Activated naive CD4-positive, alpha-beta T cell treated with anti-CD3 and anti-CD28 coated beads, Interleukin-2, amount 50 U/mL, for 72 hours (primary cell): ENCODE measurements at regions not wholly inside any gene's neighbourhood (a gene's known extent, or its start where the extent isn't known, plus 50 kb on each side); places are given as distances from the start of the nearest gene placed in this dataset.

Source experiments
- ATAC-seq, 2 donors: fragments of 150-1000 bp; cut with Tn5 transposase; 2 replicates each; pipeline ENCODE4 v1.10.0; 2021; ENCODE audit warnings: mild to moderate bottlenecking in 2 of 2, moderate library complexity in 2 of 2
- DNase-seq, 2 donors: peaks; one replicate each; pipeline ENCODE4 v3.0.0; 2021 to 2022; ENCODE audit warnings: low spot score in 2 of 2
- H3K27ac Mint-ChIP-seq, 2 donors: one replicate each; pipeline ENCODE4 v1.8.0; 2022; ENCODE audit warnings: mild to moderate bottlenecking in 2 of 2, mixed read lengths in 2 of 2
- H3K36me3 Mint-ChIP-seq, 2 donors: one replicate each; pipeline ENCODE4 v1.8.0; 2022; ENCODE audit warnings: mixed read lengths in 2 of 2
- H3K9me3 Mint-ChIP-seq, 2 donors: one replicate each; pipeline ENCODE4 v1.8.0; 2022; ENCODE audit warnings: mixed read lengths in 2 of 2

- DNase-seq, result no peak
- H3K36me3 Mint-ChIP-seq, result no peaks in the 10 kb centered on the region
- H3K27ac Mint-ChIP-seq, result no peak overlapping the region
- H3K9me3 Mint-ChIP-seq, result no peaks in the 10 kb centered on the region
- ATAC-seq, result no peak
These were observed 562.0 kb upstream of the GOT2 start for GRCh38 chr16:59295993-59296736.

DNA sequence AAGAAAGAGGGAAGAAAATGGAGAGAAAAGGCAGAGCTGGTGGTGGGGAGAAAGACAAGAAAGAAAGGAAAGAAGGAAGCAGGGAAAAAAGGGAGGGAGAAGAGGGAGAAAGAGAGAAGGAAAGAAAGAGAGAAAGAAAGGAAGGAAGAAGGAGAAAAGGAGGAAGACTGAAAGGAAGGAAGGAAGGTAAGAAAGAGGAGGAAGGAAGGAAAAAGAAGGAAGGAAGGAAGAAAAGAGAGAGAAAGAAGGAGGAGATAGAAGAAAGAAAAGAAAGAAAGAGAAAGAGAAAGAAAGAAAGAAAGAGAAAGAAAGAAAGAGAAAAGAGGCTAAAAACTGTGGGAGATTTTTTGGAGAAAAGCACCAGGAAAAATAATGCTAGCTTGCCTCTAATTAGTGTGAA is 561.4 kb upstream of the GOT2 start:
- ATAC-seq, result no peak
- no peaks in the 10 kb centered on the region for H3K36me3 Mint-ChIP-seq

DNA sequence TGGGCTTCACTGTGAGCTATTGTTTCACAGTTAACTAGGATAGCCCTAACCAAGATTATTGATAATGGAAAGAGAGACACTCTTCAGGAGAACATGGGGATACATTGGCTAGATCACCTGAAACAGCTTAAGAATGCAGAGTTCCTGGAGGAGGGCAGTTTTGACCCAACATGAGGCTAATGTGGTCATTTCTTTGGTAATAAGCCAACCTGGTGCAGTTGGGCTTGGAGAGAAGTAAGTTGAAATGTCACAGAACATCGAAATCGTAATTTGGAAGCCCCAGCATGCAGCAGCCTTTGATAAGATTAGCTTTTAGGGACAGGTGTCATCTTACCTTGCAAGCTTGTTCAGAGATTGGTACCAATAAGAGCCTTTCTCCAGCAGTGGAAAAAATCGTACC is 556.6 kb upstream of the GOT2 start:
- no peaks in the 10 kb centered on the region for H3K36me3 Mint-ChIP-seq
- peaks cover 0 to 4% of the 10 kb centered on the region in 2 donors for H3K9me3 Mint-ChIP-seq
- DNase-seq, result no peak
- no peak for ATAC-seq
- H3K27ac Mint-ChIP-seq, result no peak overlapping the region

More for the DNA sequence above, 561.4 kb upstream of the GOT2 start:
- no peaks in the 10 kb centered on the region for H3K9me3 Mint-ChIP-seq
- H3K27ac Mint-ChIP-seq, result no peak overlapping the region
- no peak for DNase-seq

DNA sequence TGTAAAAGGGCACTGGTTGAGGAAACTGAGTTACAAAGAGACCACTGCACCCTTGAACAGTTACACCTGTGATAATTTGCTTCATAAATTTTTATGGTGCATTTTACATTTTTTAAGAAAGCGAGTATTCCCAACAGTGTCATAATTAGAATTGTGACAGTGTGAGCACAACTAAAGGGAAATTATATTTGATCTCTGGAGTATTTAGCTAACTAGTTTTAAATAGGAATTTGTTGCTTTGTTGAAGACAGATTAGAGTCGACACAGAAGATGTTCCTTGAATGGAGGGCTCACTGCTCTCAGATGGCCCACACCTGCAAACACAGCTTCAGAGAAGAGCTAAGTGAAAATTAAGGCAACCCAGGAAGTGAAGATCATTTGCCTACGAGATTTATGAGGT is 555.0 kb upstream of the GOT2 start:
- ATAC-seq, result no peak
- DNase-seq, result no peak
- Mint-ChIP-seq H3K9me3 (peaks cover 9 to 14% of the 10 kb centered on the region in 2 donors), H3K27ac (no peak overlapping the region), H3K36me3 (peaks cover under 1 to 6% of the 10 kb centered on the region in 2 donors)

DNA sequence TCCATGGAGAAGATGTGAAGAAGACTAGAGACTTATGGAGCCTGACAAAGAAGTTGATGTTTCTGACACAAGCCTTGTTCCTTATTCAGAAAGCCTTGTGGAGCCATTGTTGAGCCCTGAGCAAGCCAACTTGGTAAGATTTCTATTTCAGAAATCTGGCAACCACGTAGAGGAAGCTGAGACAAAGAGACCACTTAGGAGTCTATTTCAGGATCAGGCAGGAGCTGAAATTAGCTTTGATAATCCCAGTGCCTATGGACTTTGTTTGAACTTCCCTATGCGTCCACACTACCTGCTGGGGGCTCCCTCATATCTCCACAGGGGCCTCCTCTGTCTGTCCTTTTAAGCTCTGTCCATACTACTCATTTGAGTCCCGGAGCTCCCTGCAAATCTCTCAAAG is 540.0 kb upstream of the GOT2 start:
- no peaks in the 10 kb centered on the region for H3K36me3 Mint-ChIP-seq
- peaks cover 0 to 3% of the 10 kb centered on the region in 2 donors for H3K9me3 Mint-ChIP-seq
- DNase-seq (no peak), ATAC-seq (no peak)
- no peak overlapping the region for H3K27ac Mint-ChIP-seq

- Mint-ChIP-seq H3K27ac (no peak overlapping the region), H3K36me3 (no peaks in the 10 kb centered on the region), H3K9me3 (peaks cover 0 to 4% of the 10 kb centered on the region in 2 donors)
- ATAC-seq (no peak), DNase-seq (no peak)
These were observed 529.8 kb upstream of the GOT2 start for GRCh38 chr16:59263955-59264354.

DNA sequence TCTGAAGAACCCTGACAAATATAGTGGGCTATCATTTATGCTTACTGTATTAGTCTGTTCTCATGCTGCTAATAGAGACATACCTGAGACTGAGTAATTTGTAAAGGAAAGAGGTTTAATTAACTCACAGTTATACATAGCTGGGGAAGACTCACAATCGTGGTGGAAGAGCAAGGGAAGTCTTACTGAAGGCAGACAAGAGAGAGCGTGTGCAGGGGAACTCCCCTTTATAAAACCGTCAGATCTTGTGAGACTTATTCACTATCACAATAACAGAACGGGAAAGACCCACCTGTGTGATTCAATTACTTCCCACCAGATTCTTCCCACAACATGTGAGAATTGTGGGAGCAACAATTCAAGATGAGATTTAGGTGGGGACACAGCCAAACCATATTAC is 526.8 kb upstream of the GOT2 start:
- ATAC-seq (peak; percentile 68 to 84), DNase-seq (no peak)
- peaks cover 0 to 6% of the 10 kb centered on the region in 2 donors for H3K9me3 Mint-ChIP-seq
- H3K36me3 Mint-ChIP-seq, result no peaks in the 10 kb centered on the region
- peak overlapping the region; percentile 24 to 62 for H3K27ac Mint-ChIP-seq

GRCh38 chr16:59259950-59260319 is 525.8 kb upstream of the GOT2 start:
- ATAC-seq (peak; percentile 7 to 60), DNase-seq (no peak)
- H3K36me3 Mint-ChIP-seq, result no peaks in the 10 kb centered on the region
- H3K9me3 Mint-ChIP-seq, result peaks cover 0 to 6% of the 10 kb centered on the region in 2 donors
- H3K27ac Mint-ChIP-seq, result peak overlapping the region; percentile 24 to 65

DNA sequence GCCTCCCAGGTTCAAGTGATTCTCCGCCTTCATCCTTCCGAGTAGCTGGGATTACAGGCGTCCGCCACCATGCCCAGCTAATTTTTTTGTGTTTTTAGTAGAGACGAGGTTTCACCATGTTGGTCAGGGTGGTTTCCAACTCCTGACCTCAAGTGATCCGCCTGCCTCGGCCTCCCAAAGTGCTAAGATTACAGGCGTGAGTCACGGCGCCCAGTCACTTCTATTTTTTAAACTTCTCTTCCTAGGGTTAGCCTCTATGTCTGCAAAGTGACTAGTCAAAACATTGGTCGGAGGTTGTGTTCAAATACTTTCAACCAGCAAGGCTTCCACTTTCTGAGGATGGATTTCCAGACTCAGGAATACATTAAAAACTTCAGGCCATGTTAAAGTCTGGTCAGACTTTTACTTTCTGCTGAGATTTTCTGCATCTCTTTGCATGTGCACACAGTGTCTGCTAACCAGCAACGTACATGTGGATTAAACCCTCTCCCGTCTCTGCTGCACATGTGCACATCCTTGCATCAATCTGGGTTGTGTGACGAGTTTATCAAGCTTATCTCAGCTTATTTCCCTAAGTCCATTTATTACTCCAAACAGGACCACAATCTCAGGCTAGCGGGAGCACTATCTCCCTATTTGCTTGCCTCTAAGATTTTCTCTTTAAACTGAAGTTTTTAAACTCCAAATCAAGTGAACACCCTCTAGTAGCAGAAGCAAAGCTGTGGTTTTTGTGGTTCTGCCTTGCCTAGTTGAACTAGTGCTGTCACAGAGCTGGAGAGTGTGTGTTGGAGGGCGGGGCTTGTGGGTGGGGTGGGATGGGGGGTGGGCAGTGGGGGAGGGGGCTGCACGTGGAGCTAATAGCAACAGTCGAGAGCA is 525.2 kb upstream of the GOT2 start:
- Mint-ChIP-seq H3K27ac (peak overlapping the region; percentile 39 to 62), H3K36me3 (no peaks in the 10 kb centered on the region), H3K9me3 (peaks cover 2 to 8% of the 10 kb centered on the region in 2 donors)
- DNase-seq, result peak; percentile 21 to 58
- peak; percentile 80 to 82 for ATAC-seq

GRCh38 chr16:59252317-59252716 is 518.2 kb upstream of the GOT2 start:
- DNase-seq (no peak), ATAC-seq (no peak)
- Mint-ChIP-seq H3K27ac (no peak overlapping the region), H3K9me3 (peaks cover 3 to 4% of the 10 kb centered on the region in 2 donors), H3K36me3 (no peaks in the 10 kb centered on the region)

DNA sequence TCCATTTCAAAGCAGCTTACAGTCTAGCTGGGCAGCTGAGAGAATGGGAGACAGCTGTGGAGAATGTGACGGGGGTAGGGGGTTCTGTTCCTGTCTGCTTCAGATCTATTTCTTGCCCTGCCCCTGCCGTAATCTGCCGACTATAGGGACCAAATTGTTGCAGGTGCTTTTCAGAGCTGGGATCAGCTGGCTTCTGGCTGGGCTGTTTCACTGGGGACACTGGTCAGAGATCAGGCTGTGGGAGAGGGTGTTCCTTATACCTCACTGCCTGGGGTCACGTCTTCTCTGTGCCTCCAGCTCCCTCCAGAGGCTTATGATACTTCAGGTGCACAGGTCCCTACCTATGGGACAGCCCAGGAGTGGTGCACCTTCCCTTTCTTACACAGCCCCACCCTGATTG is 514.9 kb upstream of the GOT2 start:
- Mint-ChIP-seq H3K27ac (no peak overlapping the region), H3K36me3 (no peaks in the 10 kb centered on the region), H3K9me3 (no peaks in the 10 kb centered on the region)
- ATAC-seq (no peak), DNase-seq (no peak)

DNA sequence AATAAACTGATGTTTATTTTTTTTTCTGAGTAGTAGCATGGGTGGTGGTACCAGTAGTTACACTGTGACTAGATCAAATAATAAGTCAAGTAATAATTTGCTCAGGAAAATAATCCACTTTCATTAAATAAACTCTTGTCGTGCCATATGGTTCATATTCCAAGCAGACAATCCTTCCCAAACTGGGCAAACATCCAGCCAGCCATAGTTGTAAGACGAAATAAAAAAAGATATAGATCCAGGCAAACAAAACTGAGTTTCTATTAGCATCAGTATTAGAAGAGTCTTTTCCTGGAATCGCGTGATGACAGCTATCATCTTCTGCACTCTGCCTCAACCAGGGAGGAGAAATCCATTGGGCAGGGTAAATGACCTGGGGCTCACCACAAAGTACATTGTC is 508.4 kb upstream of the GOT2 start:
- Mint-ChIP-seq H3K9me3 (no peaks in the 10 kb centered on the region), H3K36me3 (no peaks in the 10 kb centered on the region), H3K27ac (no peak overlapping the region)
- no peak for DNase-seq
- no peak for ATAC-seq

GRCh38 chr16:59238246-59238645 is 504.1 kb upstream of the GOT2 start:
- Mint-ChIP-seq H3K9me3 (no peaks in the 10 kb centered on the region), H3K27ac (no peak overlapping the region), H3K36me3 (no peaks in the 10 kb centered on the region)
- no peak for DNase-seq
- ATAC-seq, result no peak

DNA sequence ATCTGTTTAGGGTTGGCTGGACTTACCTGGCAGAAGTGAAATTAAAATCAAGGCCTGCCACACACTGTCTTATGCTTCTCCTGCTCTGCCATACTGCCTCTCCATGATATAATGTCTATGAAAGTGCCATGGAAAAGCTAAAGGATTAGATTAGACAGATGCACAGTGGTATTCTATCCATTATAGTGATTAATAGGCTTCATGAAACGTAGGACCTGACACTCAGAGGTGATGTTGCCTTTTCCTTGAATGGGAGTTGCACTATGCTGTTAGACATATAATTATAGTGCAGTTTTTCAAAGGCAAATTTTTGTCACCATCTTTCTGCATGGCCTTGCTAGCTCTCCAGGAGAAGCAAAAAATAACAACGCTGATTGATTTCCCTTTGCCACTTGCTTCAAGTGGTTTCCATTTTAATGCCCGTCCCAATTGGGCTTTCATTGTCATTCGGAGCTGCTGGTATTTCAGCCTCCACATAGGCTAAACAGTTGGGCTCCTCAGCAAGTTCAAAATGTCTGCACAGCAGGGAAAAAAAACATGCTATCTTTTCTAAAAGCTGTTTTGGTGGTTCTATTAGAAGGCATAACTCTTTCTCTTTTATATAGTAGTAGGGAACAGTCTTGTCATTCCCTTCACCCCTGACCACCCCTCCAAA is 502.8 kb upstream of the GOT2 start:
- Mint-ChIP-seq H3K36me3 (peaks cover under 1 to 7% of the 10 kb centered on the region in 2 donors), H3K9me3 (peaks cover 6 to 9% of the 10 kb centered on the region in 2 donors), H3K27ac (no peak overlapping the region)
- ATAC-seq (no peak), DNase-seq (no peak)

DNA sequence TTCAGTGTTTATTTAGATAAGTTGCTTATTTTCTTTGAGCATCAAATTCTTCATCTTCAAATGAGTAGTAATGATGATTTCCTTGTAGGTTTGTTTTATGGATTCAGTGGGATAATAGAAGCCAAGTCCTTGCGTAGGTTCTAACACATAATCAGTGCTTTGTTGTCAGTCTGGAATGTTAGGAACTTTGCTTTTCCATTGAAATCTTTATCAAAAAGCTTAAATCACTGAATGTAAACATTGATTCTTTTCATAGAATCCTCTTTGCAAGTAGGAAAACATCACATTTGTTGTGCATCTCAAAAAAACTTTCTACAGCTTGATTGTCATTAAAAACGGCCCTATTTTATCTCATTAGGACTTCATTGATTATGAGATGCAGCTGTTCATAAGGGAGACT is 490.3 kb upstream of the GOT2 start:
- H3K27ac Mint-ChIP-seq, result no peak overlapping the region
- no peaks in the 10 kb centered on the region for H3K36me3 Mint-ChIP-seq
- H3K9me3 Mint-ChIP-seq, result no peaks in the 10 kb centered on the region
- ATAC-seq, result no peak
- no peak for DNase-seq

- Mint-ChIP-seq H3K27ac (no peak overlapping the region), H3K36me3 (peaks cover 0 to 5% of the 10 kb centered on the region in 2 donors), H3K9me3 (peaks cover 0 to 9% of the 10 kb centered on the region in 2 donors)
- no peak for DNase-seq
- ATAC-seq, result no peak
These were observed 485.9 kb upstream of the GOT2 start for GRCh38 chr16:59220011-59220410.

GRCh38 chr16:59216291-59216690 is 482.2 kb upstream of the GOT2 start:
- ATAC-seq, result no peak
- Mint-ChIP-seq H3K9me3 (peaks cover 0 to 9% of the 10 kb centered on the region in 2 donors), H3K27ac (no peak overlapping the region), H3K36me3 (peaks cover 0 to 5% of the 10 kb centered on the region in 2 donors)
- no peak for DNase-seq
